Peyer's patch (tissue), 4 donors: ENCODE measurements at regions not wholly inside any gene's neighbourhood (a gene's known extent, or its start where the extent isn't known, plus 50 kb on each side); places are given as distances from the start of the nearest gene placed in this dataset.
"Not testable (repeated sequence)": the region's sequence is repeated elsewhere in the genome, so short reads cannot be mapped to it uniquely, and the experiment has no call there.

Experiments
- POLR2A ChIP-seq, 2 donors: fragments of 450-650 bp; IDR thresholded peaks; one replicate each; pipeline ENCODE4 v1.5.1; 2017; ENCODE audit warnings: antibody characterized with exemption in 2 of 2, mild to moderate bottlenecking in 2 of 2, moderate library complexity in 2 of 2
- TF ChIP-seq, protein P1 (sequence below), 6 experiments: fragments of 450-650 bp in 4 of 6; fragments of 200-600 bp in 2 of 6; sonication (generic) in 1 of 6; IDR thresholded peaks; one replicate each; pipeline ENCODE4 v1.5.1; 2017 to 2019; ENCODE audit warnings: antibody characterized with exemption in 6 of 6, mild to moderate bottlenecking in 3 of 6, moderate library complexity in 1 of 6

DNA sequence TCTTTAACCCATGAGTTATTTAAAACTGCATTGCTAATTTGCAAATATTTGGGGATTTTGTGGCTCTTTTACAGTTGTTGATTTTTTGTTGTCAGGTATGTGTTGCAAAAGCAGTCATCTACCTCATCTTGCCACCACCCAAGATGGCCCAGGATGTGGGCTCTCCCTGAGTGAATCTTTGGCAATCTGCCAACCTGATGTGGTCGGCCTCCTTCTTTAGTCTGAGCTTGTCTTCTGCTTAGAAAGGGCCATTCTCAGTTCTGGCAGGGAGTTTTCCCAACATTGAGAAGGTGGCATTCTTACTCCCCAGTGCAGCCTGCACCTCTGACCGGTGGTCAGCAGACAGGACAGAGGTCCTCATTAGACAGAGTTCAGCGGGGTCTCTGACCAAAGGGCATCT is 957.2 kb downstream of the TUBA3C start:
- TF ChIP-seq POLR2A (IDR thresholded peaks at IDR 0.05), result not testable (repeated sequence)
- TF ChIP-seq, protein P1, sequence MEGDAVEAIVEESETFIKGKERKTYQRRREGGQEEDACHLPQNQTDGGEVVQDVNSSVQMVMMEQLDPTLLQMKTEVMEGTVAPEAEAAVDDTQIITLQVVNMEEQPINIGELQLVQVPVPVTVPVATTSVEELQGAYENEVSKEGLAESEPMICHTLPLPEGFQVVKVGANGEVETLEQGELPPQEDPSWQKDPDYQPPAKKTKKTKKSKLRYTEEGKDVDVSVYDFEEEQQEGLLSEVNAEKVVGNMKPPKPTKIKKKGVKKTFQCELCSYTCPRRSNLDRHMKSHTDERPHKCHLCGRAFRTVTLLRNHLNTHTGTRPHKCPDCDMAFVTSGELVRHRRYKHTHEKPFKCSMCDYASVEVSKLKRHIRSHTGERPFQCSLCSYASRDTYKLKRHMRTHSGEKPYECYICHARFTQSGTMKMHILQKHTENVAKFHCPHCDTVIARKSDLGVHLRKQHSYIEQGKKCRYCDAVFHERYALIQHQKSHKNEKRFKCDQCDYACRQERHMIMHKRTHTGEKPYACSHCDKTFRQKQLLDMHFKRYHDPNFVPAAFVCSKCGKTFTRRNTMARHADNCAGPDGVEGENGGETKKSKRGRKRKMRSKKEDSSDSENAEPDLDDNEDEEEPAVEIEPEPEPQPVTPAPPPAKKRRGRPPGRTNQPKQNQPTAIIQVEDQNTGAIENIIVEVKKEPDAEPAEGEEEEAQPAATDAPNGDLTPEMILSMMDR (IDR thresholded peaks at IDR 0.05), result not testable (repeated sequence)
